RWPE1 (cell line): ENCODE measurements at regions not wholly inside any gene's neighbourhood (a gene's known extent, or its start where the extent isn't known, plus 50 kb on each side); places are given as distances from the start of the nearest gene placed in this dataset.

ENCODE experiments used
- CTCF ChIA-PET: fragments of 350-600 bp; sonication (Branson Sonifier 250); formaldehyde crosslinking; extraction: SDS; loops from one replicate; lab custom pipeline; 2021; lab: Yijun Ruan, JAX
- POLR2A ChIA-PET: fragments of 400-600 bp; formaldehyde crosslinking; extraction: SDS; loops from one replicate; lab custom pipeline; 2020; ENCODE audit warnings: antibody characterized with exemption; ENCODE audit not compliant: low non-redundant PET; lab: Yijun Ruan, JAX
- DNase-seq: peaks from one replicate; pipeline ENCODE4 v3.0.0; 2012; ENCODE audit warnings: low spot score
- H3K27ac ChIP-seq: fragments of 450-650 bp; 2 replicates; pipeline ENCODE4 v1.5.1; 2017
- TF ChIP-seq, protein P1 (sequence below): fragments of 450-650 bp; conservative IDR thresholded peaks from 2 replicates; pipeline ENCODE4 v1.5.1; 2017; ENCODE audit warnings: low read depth, mild to moderate bottlenecking

DNA sequence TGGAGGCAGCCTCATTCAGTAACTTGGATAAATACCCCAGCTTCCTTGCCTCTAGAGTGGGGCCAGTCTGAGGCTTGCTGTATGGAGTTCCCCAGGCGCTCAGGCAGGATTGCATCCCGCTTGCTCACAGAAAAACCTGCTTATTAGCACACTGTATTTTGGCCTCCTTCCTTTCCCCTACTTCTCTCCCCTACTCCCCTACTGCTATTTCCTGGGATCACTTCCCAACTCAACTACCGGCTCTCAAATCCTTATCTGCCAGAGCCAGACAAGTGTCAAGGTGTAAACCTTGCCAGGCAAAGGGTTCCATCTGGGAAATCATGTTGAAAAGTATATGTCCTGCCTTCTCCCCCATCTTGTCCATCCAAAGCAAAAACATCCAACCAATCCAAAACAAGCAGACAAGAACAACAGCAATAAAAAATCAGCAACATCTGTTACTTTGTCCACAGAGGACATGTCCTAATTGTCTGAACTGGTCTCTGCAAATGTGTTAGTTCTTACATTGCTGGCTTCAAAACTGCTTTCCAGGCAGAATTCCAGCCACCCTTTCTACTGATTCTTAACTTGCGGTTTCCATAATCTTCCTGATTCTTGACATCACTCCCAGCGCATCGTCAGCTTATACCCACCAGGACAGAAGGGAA lies 164.1 kb upstream of the SEMA6A start:
- TF ChIP-seq, protein P1, sequence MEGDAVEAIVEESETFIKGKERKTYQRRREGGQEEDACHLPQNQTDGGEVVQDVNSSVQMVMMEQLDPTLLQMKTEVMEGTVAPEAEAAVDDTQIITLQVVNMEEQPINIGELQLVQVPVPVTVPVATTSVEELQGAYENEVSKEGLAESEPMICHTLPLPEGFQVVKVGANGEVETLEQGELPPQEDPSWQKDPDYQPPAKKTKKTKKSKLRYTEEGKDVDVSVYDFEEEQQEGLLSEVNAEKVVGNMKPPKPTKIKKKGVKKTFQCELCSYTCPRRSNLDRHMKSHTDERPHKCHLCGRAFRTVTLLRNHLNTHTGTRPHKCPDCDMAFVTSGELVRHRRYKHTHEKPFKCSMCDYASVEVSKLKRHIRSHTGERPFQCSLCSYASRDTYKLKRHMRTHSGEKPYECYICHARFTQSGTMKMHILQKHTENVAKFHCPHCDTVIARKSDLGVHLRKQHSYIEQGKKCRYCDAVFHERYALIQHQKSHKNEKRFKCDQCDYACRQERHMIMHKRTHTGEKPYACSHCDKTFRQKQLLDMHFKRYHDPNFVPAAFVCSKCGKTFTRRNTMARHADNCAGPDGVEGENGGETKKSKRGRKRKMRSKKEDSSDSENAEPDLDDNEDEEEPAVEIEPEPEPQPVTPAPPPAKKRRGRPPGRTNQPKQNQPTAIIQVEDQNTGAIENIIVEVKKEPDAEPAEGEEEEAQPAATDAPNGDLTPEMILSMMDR, result no peak
- POLR2A ChIA-PET, result no interaction called here
- no peak overlapping the region for H3K27ac ChIP-seq
- CTCF ChIA-PET, result no interaction called here
- DNase-seq, result no peak

DNA sequence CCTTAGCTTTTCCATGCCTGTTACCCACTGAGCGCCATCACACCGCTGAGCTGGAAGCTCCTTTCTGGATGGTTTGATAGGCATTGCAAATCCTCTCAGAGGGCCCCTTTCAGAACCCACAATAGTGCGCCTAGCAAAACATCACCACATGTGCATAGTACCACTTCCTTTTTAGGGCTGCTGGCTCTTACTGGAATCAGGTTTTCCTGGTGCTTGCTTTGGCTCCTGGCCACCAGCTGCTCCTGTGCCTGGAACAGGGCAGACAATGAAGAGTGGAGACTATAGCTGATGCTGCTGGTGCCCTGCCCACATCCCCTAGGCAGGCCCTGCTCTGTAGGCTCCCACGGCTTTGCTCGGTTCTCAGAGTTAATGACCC lies 163.6 kb upstream of the SEMA6A start:
- ChIA-PET POLR2A (no interaction called here), CTCF (no interaction called here)
- DNase-seq, result no peak
- TF ChIP-seq, protein P1, result no peak
- no peak overlapping the region for H3K27ac ChIP-seq

DNA sequence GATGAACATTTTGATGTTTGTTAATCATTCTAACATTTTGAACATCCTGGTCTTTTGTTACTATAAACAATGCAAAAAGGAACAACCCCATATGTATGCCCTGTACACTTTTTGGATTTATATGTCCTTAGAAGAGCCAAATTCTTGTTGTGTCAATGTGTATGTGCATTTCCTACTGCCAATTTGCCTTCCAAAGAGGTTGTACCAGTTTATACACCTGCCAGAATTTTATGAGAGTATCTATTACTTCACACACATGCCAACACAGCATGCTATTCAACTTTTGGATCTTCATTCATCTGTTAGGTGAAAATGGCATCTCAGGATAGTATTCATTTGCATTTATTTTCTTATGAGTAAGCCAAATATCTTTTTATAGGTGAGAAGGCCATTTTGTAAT lies 162.0 kb upstream of the SEMA6A start:
- ChIA-PET CTCF (no interaction called here), POLR2A (no interaction called here)
- no peak overlapping the region for H3K27ac ChIP-seq
- TF ChIP-seq, protein P1, result no peak
- no peak for DNase-seq

DNA sequence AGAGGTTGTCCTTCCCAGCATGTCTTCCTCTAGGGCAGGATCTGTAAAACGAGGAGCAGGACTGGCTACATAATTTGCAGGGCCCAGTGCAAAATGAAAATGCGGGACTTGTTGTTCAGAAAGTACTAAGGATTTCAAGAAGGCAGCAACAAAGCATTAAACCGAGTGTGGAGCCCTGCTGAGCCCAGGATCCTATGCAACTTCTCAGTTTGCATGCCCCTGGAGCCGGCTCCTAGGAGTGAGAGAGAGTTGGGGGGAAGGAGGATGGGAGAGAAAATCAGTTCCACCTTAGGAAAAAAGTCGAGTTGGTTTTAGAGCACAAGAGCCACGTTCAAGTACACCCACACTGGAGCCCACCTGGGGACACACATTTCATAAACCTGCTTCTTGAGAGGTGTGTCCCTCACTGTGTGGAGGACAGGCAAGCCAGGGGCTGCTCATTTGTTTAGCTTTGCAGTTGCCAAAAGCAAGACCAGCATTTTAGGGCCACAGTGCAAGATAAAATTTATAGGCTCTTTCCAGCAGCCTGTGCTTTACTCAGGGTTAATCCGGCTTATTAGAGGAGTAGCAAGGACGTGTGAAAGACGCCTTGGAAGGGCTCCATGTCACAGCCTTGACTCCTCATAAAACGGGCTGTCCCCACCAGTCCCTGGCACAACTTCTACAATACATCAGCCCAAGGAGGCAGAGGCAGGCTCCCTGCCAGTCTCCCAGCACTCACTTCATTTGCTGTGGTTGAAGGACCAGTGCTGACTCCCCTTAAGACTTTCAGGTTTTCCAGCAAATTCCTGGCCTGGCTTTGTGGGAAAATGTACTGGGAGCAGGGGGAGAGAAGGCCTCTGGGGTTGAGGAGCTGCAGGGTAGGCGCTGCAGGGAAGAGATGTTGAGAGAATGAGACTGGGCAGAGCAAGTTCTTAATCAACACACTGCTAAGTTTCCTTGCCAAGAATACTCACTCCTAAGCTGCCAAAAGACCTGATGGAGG lies 159.7 kb upstream of the SEMA6A start:
- CTCF ChIA-PET, result no interaction called here
- POLR2A ChIA-PET, result no interaction called here
- no peak overlapping the region for H3K27ac ChIP-seq
- TF ChIP-seq, protein P1, result no peak
- DNase-seq, result no peak

DNA sequence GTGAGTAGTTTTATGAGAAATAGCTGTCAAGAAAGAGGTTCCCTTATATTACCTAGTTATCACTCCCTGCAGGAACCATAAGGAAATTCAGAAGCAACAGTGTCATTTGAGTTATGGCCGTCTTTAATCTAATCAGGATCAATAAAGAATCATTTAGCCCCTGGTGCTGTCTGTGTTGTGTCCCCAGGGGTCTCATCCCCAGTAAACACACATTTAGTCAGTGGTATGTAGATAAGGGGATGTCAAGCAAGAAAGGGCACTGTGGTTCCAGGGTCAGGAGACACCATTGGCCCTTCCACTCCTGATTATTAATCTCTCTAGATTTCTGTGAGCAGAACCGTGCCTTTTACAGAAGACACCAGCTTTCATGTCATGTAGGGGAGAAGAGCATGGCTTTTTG lies 158.0 kb upstream of the SEMA6A start:
- TF ChIP-seq, protein P1, result no peak
- H3K27ac ChIP-seq, result no peak overlapping the region
- no peak for DNase-seq
- POLR2A ChIA-PET, result no interaction called here
- CTCF ChIA-PET, result no interaction called here

DNA sequence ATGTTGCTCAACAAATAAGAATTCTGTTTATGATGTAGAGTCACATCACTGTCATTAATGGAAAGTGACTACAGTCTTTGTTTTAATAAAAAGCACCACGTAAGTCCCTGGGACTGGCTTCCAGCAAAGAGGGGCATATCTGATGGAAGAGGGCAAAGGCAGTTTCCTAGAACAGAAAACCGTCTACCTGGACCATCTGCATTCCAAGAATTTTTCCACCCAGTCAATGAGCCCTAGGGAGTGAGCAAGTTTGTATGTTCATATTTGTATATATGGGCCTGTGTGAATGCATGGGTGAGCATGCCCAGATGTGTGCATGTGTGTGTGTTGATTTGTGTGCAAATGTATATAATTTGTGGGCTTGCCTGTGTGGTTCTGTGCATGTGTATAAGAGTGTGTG lies 156.8 kb upstream of the SEMA6A start:
- no peak for DNase-seq
- ChIA-PET CTCF (no interaction called here), POLR2A (no interaction called here)
- no peak overlapping the region for H3K27ac ChIP-seq
- TF ChIP-seq, protein P1, result no peak
